HG02938 (cell line): ENCODE measurements at regions not wholly inside any gene's neighbourhood (a gene's known extent, or its start where the extent isn't known, plus 50 kb on each side); places are given as distances from the start of the nearest gene placed in this dataset.

Experiments
- ATAC-seq: cut with Tn5 transposase; IDR thresholded peaks from one replicate; pipeline ENCODE4 v1.9.1; 2021; ENCODE audit warnings: mild to moderate bottlenecking, moderate library complexity; ENCODE audit not compliant: unreplicated experiment

GRCh38 chr12:115712676-115713075 is 564.8 kb downstream of the MED13L start:
- ATAC-seq: no peak

GRCh38 chr12:115710104-115710564 is 567.4 kb downstream of the MED13L start:
- no peak for ATAC-seq

GRCh38 chr12:115709540-115710011 is 567.9 kb downstream of the MED13L start:
- ATAC-seq: no peak

- no peak for ATAC-seq
Observed at GRCh38 chr12:115708801-115709200, 568.7 kb downstream of the MED13L start.

- no peak for ATAC-seq
Observed at GRCh38 chr12:115700896-115701465, 576.5 kb downstream of the MED13L start.

GRCh38 chr12:115700081-115700480 is 577.4 kb downstream of the MED13L start:
- ATAC-seq: no peak

GRCh38 chr12:115698257-115698656 is 579.2 kb downstream of the MED13L start:
- no peak for ATAC-seq

GRCh38 chr12:115697340-115697739 is 580.2 kb downstream of the MED13L start:
- ATAC-seq: no peak

GRCh38 chr12:115694564-115694963 is 582.9 kb downstream of the MED13L start:
- no peak for ATAC-seq

GRCh38 chr12:115693970-115694369 is 583.5 kb downstream of the MED13L start:
- no peak for ATAC-seq

GRCh38 chr12:115691123-115691522 is 586.4 kb downstream of the MED13L start:
- no peak for ATAC-seq

- no peak for ATAC-seq
Observed at GRCh38 chr12:115687094-115687493, 590.4 kb downstream of the MED13L start.

GRCh38 chr12:115683240-115683780 is 594.2 kb downstream of the MED13L start:
- ATAC-seq: no peak

- no peak for ATAC-seq
Observed at GRCh38 chr12:115680967-115681366, 596.5 kb downstream of the MED13L start.

GRCh38 chr12:115672506-115673080 is 604.9 kb downstream of the MED13L start:
- no peak for ATAC-seq

- ATAC-seq: no peak
Observed at GRCh38 chr12:115672086-115672485, 605.4 kb downstream of the MED13L start.

GRCh38 chr12:115670869-115671268 is 606.6 kb downstream of the MED13L start:
- ATAC-seq: no peak

GRCh38 chr12:115667116-115667515 is 610.4 kb downstream of the MED13L start:
- no peak for ATAC-seq

- ATAC-seq: no peak
Observed at GRCh38 chr12:115666168-115666567, 611.3 kb downstream of the MED13L start.

- ATAC-seq: no peak
Observed at GRCh38 chr12:115661112-115661511, 616.4 kb downstream of the MED13L start.

GRCh38 chr12:115660211-115660805 is 617.2 kb downstream of the MED13L start:
- ATAC-seq: no peak

GRCh38 chr12:115659422-115659821 is 618.1 kb downstream of the MED13L start:
- no peak for ATAC-seq
